ENCODE measurements at regions not wholly inside any gene's neighbourhood (a gene's known extent, or its start where the extent isn't known, plus 50 kb on each side); places are given as distances from the start of the nearest gene placed in this dataset.

DNA sequence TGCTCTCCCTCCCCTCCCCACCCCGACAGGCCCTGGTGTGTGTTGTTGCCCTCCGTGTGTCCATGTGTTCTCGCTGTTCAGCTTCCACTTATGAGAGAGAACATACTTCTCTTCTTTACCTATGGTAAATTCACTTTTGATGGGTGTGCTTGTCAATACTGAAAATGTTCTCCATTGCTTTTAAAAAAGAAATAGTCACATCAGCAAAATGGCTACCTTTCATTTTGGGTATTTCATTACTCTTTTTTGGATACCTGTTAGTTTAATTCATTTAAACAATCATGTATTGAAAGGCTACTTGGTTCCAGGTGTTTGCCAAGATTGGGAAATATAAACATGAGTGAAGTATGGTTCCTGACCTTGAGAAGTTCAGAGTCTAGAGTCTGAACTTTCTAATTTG, 107.4 kb upstream of the PITX2 start:
- intact Hi-C loops (cut with DNase I): no loop called here
- H3K27me3 ChIP-seq: no peaks in the 10 kb centered on the region
- no peak overlapping the region for H3K4me3 ChIP-seq
- H3K36me3 ChIP-seq: no peaks in the 10 kb centered on the region
- TF ChIP-seq, protein P1, sequence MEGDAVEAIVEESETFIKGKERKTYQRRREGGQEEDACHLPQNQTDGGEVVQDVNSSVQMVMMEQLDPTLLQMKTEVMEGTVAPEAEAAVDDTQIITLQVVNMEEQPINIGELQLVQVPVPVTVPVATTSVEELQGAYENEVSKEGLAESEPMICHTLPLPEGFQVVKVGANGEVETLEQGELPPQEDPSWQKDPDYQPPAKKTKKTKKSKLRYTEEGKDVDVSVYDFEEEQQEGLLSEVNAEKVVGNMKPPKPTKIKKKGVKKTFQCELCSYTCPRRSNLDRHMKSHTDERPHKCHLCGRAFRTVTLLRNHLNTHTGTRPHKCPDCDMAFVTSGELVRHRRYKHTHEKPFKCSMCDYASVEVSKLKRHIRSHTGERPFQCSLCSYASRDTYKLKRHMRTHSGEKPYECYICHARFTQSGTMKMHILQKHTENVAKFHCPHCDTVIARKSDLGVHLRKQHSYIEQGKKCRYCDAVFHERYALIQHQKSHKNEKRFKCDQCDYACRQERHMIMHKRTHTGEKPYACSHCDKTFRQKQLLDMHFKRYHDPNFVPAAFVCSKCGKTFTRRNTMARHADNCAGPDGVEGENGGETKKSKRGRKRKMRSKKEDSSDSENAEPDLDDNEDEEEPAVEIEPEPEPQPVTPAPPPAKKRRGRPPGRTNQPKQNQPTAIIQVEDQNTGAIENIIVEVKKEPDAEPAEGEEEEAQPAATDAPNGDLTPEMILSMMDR (IDR thresholded peaks at IDR 0.05): no peak
- no peaks in the 10 kb centered on the region for H3K4me1 ChIP-seq
- no peak overlapping the region for H3K27ac ChIP-seq
- no peaks in the 10 kb centered on the region for H3K9me3 ChIP-seq
- DNase-seq (ENCODE audit: low spot score in 2 of 2): no peak

DNA sequence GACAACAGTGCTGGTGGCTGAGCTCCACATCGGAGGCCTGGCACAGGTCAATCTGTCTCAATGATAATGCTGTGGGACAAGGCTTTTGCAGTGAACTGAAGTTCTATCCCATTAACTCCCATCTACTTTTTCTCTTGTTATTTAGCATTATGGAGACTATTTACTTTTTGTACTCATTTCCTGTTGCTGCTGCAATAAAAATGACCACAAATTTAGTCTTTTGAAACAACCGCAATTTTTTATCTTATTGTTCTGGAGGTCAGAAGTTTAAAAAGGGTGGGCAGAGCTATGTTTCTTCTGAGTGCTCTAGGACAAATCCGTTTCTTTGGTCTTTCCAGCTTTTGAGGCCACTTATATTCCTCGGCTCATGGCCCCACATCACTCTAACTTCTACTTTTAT, 111.0 kb upstream of the PITX2 start:
- Histone ChIP-seq H3K36me3 (no peaks in the 10 kb centered on the region), H3K9me3 (no peaks in the 10 kb centered on the region), H3K27ac (no peak overlapping the region), H3K4me3 (no peak overlapping the region), H3K27me3 (no peaks in the 10 kb centered on the region), H3K4me1 (no peaks in the 10 kb centered on the region)
- DNase-seq (ENCODE audit: low spot score in 2 of 2): no peak
- TF ChIP-seq, protein P1 (IDR thresholded peaks at IDR 0.05): no peak
- intact Hi-C loops (cut with DNase I): no loop called here

DNA sequence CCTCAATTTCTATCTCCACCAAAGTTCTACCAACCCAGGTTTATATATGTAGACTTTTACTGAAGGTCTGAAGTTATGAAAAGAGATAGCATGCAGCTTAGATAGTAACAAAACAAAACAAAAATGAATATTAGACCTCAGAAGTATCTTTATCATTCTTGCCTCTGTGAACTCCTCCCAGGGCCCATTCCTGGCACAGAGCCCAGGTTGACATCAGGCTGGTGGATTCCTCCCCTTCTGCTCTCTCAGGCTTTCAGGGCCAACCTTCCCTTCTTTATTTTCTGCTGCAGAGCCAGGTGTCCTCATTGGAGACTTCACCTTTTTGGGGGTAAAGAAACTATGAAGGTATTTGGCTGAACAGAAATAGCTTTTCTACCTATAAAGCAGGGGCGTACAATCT, 112.8 kb upstream of the PITX2 start:
- no peaks in the 10 kb centered on the region for H3K36me3 ChIP-seq
- H3K27ac ChIP-seq: no peak overlapping the region
- TF ChIP-seq, protein P1 (IDR thresholded peaks at IDR 0.05): no peak
- H3K4me1 ChIP-seq: no peaks in the 10 kb centered on the region
- H3K27me3 ChIP-seq: no peaks in the 10 kb centered on the region
- no peak for DNase-seq (ENCODE audit: low spot score in 2 of 2)
- H3K9me3 ChIP-seq: no peaks in the 10 kb centered on the region
- intact Hi-C loops (cut with DNase I): no loop called here
- no peak overlapping the region for H3K4me3 ChIP-seq

DNA sequence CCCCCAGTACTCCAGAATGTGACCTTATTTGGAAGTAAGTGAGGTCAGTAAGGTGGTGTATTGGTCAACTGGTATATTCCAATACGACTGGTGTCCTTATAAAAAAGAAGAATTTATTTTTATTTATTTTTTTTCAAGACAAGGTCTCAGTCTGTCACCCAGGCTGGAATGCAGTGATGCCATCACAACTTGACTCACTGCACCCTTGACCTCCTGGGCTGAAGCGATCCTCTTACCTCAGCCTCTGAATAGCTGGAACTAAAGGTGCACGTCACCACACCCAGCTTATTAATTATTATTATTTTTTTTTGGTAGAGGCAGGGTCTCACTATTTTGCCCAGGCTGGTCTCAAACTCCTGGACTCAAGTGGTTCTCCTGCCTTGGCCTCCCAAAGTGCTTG, 115.1 kb upstream of the PITX2 start:
- Histone ChIP-seq H3K9me3 (no peaks in the 10 kb centered on the region), H3K27ac (no peak overlapping the region), H3K27me3 (no peaks in the 10 kb centered on the region), H3K4me1 (no peaks in the 10 kb centered on the region), H3K36me3 (no peaks in the 10 kb centered on the region), H3K4me3 (no peak overlapping the region)
- intact Hi-C loops (cut with DNase I): no loop called here
- TF ChIP-seq, protein P1 (IDR thresholded peaks at IDR 0.05): no peak
- no peak for DNase-seq (ENCODE audit: low spot score in 2 of 2)

DNA sequence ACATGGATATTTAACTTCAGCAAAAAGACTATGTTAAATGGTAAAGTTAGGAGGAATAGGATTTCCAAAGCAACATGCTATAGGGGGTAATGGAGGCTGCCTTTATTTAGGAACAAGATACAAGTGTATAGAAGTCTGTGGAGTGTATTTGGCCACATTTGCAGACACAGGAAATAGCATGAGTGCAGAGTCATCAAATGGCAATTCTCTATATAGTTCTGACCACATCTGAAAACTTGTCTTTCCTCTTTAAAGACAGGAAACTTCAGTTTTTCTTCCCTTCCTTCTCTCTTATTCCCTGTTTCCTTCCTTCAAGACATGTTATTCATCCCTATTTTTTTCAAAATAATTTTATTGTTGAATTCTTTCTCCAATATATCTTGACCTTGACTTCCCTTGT, 119.3 kb upstream of the PITX2 start:
- intact Hi-C loops (cut with DNase I): no loop called here

DNA sequence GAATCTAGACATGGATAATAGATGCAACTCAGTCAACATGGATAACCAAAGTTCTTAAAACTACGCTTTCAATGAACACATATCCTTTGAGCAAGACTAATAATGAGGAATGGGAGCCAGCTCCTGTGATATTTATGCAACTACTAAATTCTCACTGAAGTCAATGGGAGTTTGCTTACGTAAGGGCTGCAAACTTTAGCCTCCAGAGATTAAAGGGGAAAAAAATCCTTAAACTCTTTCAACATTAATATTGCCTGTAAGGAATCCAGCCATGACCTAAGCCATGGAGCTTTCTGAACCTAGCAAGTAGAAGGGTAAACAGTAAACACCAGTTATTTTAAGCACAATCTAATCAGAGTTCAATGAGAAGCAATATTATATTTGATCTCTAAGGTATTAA, 125.2 kb upstream of the PITX2 start:
- Histone ChIP-seq H3K4me3 (no peak overlapping the region), H3K4me1 (no peaks in the 10 kb centered on the region), H3K27ac (no peak overlapping the region), H3K9me3 (no peaks in the 10 kb centered on the region), H3K27me3 (no peaks in the 10 kb centered on the region), H3K36me3 (no peaks in the 10 kb centered on the region)
- intact Hi-C loops (cut with DNase I): no loop called here
- DNase-seq (ENCODE audit: low spot score in 2 of 2): no peak
- TF ChIP-seq, protein P1 (IDR thresholded peaks at IDR 0.05): no peak

More for the DNA sequence above, 119.3 kb upstream of the PITX2 start:
- H3K4me3 ChIP-seq: no peak overlapping the region
- no peak for DNase-seq (ENCODE audit: low spot score in 2 of 2)
- H3K27ac ChIP-seq: no peak overlapping the region
- H3K4me1 ChIP-seq: no peaks in the 10 kb centered on the region
- H3K27me3 ChIP-seq: no peaks in the 10 kb centered on the region
- TF ChIP-seq, protein P1 (IDR thresholded peaks at IDR 0.05): no peak
- no peaks in the 10 kb centered on the region for H3K36me3 ChIP-seq
- H3K9me3 ChIP-seq: no peaks in the 10 kb centered on the region
